ENCODE measurements at regions not wholly inside any gene's neighbourhood (a gene's known extent, or its start where the extent isn't known, plus 50 kb on each side); places are given as distances from the start of the nearest gene placed in this dataset.

GRCh38 chrX:139290310-139290709 lies 240.2 kb upstream of the F9 start (continued):
- TF ChIP-seq, protein P1, sequence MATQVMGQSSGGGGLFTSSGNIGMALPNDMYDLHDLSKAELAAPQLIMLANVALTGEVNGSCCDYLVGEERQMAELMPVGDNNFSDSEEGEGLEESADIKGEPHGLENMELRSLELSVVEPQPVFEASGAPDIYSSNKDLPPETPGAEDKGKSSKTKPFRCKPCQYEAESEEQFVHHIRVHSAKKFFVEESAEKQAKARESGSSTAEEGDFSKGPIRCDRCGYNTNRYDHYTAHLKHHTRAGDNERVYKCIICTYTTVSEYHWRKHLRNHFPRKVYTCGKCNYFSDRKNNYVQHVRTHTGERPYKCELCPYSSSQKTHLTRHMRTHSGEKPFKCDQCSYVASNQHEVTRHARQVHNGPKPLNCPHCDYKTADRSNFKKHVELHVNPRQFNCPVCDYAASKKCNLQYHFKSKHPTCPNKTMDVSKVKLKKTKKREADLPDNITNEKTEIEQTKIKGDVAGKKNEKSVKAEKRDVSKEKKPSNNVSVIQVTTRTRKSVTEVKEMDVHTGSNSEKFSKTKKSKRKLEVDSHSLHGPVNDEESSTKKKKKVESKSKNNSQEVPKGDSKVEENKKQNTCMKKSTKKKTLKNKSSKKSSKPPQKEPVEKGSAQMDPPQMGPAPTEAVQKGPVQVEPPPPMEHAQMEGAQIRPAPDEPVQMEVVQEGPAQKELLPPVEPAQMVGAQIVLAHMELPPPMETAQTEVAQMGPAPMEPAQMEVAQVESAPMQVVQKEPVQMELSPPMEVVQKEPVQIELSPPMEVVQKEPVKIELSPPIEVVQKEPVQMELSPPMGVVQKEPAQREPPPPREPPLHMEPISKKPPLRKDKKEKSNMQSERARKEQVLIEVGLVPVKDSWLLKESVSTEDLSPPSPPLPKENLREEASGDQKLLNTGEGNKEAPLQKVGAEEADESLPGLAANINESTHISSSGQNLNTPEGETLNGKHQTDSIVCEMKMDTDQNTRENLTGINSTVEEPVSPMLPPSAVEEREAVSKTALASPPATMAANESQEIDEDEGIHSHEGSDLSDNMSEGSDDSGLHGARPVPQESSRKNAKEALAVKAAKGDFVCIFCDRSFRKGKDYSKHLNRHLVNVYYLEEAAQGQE (IDR thresholded peaks at IDR 0.05; ENCODE audit: unreplicated experiment): no peak
- no peak for TF ChIP-seq EZH2phosphoT487 (IDR thresholded peaks at IDR 0.05; ENCODE audit: unreplicated experiment)
- no peak for TF ChIP-seq CREB1 (CRISPR knock-in tag; IDR thresholded peaks at IDR 0.05; ENCODE audit: low read depth)
- TF ChIP-seq NANOG (IDR thresholded peaks at IDR 0.05; ENCODE audit: borderline replicate concordance): no peak
- no peak for TF ChIP-seq ZNF114 (CRISPR knock-in tag; IDR thresholded peaks at IDR 0.05)

DNA sequence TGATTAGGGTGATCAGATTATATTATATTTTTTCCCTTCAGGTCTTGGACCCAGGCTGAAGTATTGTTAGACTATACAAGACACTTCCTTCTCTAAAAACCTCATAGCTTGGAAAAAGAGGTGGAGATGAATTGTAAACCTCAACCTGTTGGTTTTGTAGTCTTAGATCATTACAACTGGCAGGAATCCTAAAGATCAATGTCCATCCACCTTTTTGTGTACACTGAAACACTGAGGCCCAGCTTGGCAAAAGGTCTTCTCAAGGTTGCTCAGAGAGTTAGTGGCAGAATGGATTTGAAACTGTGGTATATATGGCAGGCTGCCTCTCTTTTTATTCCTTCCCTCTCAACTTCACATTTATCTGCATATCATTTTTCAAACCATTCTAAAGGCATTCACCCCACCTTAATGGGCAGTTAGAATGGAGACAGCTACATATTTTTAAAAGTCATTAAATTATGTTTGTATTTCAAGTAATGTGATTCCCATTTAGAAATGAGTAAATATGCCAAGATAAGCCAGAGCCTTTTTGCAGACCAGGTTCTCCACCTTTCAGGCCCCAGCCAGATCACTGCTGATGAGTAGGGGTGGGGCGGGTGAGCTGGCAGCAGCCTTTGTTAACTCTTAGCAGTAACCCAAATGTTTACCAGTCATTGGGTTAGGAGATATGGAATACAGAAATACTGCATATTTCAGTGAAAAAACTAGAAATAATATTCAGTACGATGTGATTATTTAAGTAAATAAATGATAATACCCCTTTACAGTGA lies 243.2 kb upstream of the F9 start:
- H3K27me3 ChIP-seq (ENCODE audit: insufficient read depth): no peaks in the 10 kb centered on the region
- Mint-ChIP-seq H3K4me3 (no peak overlapping the region), H3K27me3 (ENCODE audit: insufficient read depth, low read depth, poor library complexity) (peaks cover 2% of the 10 kb centered on the region), H3K27ac (no peak overlapping the region), H3K4me1 (no peaks in the 10 kb centered on the region), H3K36me3 (ENCODE audit: low read depth) (no peaks in the 10 kb centered on the region; the same call in 2 of the 3 replicates), H3K9me3 (peaks cover 7% of the 10 kb centered on the region; the same call in 2 of the 3 replicates)
- ATAC-seq (no peak), DNase-seq (ENCODE audit: low spot score) (no peak)
- H3K36me3 ChIP-seq (ENCODE audit: insufficient read depth): no peaks in the 10 kb centered on the region
- no peaks in the 10 kb centered on the region for H4K20me1 ChIP-seq (replicated peaks; ENCODE audit: insufficient read depth)
- no peak overlapping the region for H3K4me3 ChIP-seq
- no peak overlapping the region for H3K27ac ChIP-seq (ENCODE audit: low read depth)
- no peak overlapping the region for H3K4me2 ChIP-seq
- no peak overlapping the region for H2AFZ ChIP-seq
- H3K9me2 ChIP-seq (ENCODE audit: insufficient read depth): no peaks in the 10 kb centered on the region
- H3F3A ChIP-seq (replicated peaks; ENCODE audit: low read depth): no peaks in the 10 kb centered on the region
- H3K79me2 ChIP-seq (replicated peaks; ENCODE audit: insufficient read depth): no peaks in the 10 kb centered on the region
- no peaks in the 10 kb centered on the region for H3K4me1 ChIP-seq (ENCODE audit: insufficient read depth)
- TF ChIP-seq CREB1 (CRISPR knock-in tag; IDR thresholded peaks at IDR 0.05; ENCODE audit: low read depth) (no peak), CTCF (conservative IDR thresholded peaks at IDR 0.05; ENCODE audit: low read depth in 2 of 2) (no peak), ETS1 (IDR thresholded peaks at IDR 0.05) (no peak), STAT1 (IDR thresholded peaks at IDR 0.05; ENCODE audit: unreplicated experiment) (no peak), ZNF331 (CRISPR knock-in tag; IDR thresholded peaks at IDR 0.05; ENCODE audit: low read depth) (no peak), ZNF114 (CRISPR knock-in tag; IDR thresholded peaks at IDR 0.05) (no peak), POLR2AphosphoS5 (IDR thresholded peaks at IDR 0.05; ENCODE audit: low read depth) (no peak), NANOG (IDR thresholded peaks at IDR 0.05; ENCODE audit: borderline replicate concordance) (no peak)
- TF ChIP-seq, protein P1 (IDR thresholded peaks at IDR 0.05; ENCODE audit: unreplicated experiment): no peak
